MCF 10A (cell line): ENCODE measurements at regions not wholly inside any gene's neighbourhood (a gene's known extent, or its start where the extent isn't known, plus 50 kb on each side); places are given as distances from the start of the nearest gene placed in this dataset.

Experiments used
- BruUV-seq: library from RNA; stranded (reverse); fragments of 400-500 nt; replicated peaks from 2 replicates; lab custom pipeline; 2021; lab: Mats Ljungman, UMichigan
- CTCF ChIA-PET: fragments of 300-600 bp; sonication (Branson Sonifier 250); formaldehyde crosslinking; extraction: SDS; loops from one replicate; lab custom pipeline; 2021; ENCODE audit warnings: antibody characterized with exemption, inconsistent platforms; lab: Yijun Ruan, JAX
- POLR2A ChIA-PET: fragments of 300-600, 350-650 bp; sonication (Branson Sonifier 250); formaldehyde crosslinking; extraction: SDS; loops from one replicate; lab custom pipeline; 2020; ENCODE audit warnings: antibody characterized with exemption, inconsistent platforms; lab: Yijun Ruan, JAX
- DNase-seq: peaks from one replicate; pipeline ENCODE4 v3.0.0-alpha.2; 2018; ENCODE audit not compliant: unreplicated experiment
- H3K27ac Mint-ChIP-seq: one replicate; pipeline ENCODE4 v1.8.0; 2022; ENCODE audit warnings: mild to moderate bottlenecking, low read depth, mixed read lengths; ENCODE audit not compliant: unreplicated experiment
- H3K27me3 Mint-ChIP-seq: one replicate; pipeline ENCODE4 v1.8.0; 2022; ENCODE audit warnings: mixed read lengths; ENCODE audit not compliant: insufficient read depth, unreplicated experiment
- H3K36me3 Mint-ChIP-seq: one replicate; pipeline ENCODE4 v1.8.0; 2022; ENCODE audit warnings: mild to moderate bottlenecking, moderate library complexity, mixed read lengths; ENCODE audit not compliant: insufficient read depth, unreplicated experiment
- H3K4me1 Mint-ChIP-seq: one replicate; pipeline ENCODE4 v1.8.0; 2022; ENCODE audit warnings: mixed read lengths; ENCODE audit not compliant: insufficient read depth, unreplicated experiment
- H3K4me3 Mint-ChIP-seq: one replicate; pipeline ENCODE4 v1.8.0; 2022; ENCODE audit warnings: mild to moderate bottlenecking, moderate library complexity, mixed read lengths; ENCODE audit not compliant: unreplicated experiment
- H3K9me3 Mint-ChIP-seq: one replicate; pipeline ENCODE4 v1.8.0; 2022; ENCODE audit warnings: mixed read lengths; ENCODE audit not compliant: unreplicated experiment
- intact Hi-C: fragments of 100-400 bp; cut with micrococcal nuclease; formaldehyde crosslinking; loops from 2 replicates; pipeline ENCODE4 v1.14.1; 2022
- TF ChIP-seq, protein P1 (sequence below): fragments of 200-600 bp; IDR thresholded peaks from one replicate; pipeline ENCODE4 v1.8.0; 2022; ENCODE audit warnings: antibody characterized with exemption, mild to moderate bottlenecking; ENCODE audit not compliant: unreplicated experiment

DNA sequence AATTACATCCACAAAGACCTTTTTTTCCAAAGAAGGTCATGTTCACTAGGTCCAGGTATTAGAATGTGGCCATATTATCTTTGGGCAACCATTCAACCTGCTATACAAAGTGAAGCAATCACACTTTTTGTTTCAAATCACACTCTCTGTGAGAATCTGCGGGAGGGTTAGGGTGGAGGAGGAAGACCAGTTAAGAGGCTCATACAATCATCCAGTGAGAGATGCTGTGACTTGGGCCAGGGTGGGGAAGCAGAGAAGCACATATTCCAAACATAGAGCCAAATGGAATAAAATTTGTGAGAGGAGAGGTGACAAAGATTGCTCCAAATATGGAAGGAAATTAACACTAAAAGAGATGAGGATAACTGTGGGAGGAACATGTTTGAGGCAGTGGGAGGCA is 351.6 kb downstream of the CYRIA start:
- no peak overlapping the region for H3K4me3 Mint-ChIP-seq
- H3K4me1 Mint-ChIP-seq: peaks cover 5% of the 10 kb centered on the region
- peaks cover 7% of the 10 kb centered on the region for H3K9me3 Mint-ChIP-seq
- intact Hi-C loops: no loop called here
- no TSS peak for BruUV-seq
- no peaks in the 10 kb centered on the region for H3K27me3 Mint-ChIP-seq
- no peaks in the 10 kb centered on the region for H3K36me3 Mint-ChIP-seq
- TF ChIP-seq, protein P1, sequence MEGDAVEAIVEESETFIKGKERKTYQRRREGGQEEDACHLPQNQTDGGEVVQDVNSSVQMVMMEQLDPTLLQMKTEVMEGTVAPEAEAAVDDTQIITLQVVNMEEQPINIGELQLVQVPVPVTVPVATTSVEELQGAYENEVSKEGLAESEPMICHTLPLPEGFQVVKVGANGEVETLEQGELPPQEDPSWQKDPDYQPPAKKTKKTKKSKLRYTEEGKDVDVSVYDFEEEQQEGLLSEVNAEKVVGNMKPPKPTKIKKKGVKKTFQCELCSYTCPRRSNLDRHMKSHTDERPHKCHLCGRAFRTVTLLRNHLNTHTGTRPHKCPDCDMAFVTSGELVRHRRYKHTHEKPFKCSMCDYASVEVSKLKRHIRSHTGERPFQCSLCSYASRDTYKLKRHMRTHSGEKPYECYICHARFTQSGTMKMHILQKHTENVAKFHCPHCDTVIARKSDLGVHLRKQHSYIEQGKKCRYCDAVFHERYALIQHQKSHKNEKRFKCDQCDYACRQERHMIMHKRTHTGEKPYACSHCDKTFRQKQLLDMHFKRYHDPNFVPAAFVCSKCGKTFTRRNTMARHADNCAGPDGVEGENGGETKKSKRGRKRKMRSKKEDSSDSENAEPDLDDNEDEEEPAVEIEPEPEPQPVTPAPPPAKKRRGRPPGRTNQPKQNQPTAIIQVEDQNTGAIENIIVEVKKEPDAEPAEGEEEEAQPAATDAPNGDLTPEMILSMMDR: no peak
- ChIA-PET POLR2A (no interaction called here), CTCF (no interaction called here)
- H3K27ac Mint-ChIP-seq: no peak overlapping the region
- no peak for DNase-seq

DNA sequence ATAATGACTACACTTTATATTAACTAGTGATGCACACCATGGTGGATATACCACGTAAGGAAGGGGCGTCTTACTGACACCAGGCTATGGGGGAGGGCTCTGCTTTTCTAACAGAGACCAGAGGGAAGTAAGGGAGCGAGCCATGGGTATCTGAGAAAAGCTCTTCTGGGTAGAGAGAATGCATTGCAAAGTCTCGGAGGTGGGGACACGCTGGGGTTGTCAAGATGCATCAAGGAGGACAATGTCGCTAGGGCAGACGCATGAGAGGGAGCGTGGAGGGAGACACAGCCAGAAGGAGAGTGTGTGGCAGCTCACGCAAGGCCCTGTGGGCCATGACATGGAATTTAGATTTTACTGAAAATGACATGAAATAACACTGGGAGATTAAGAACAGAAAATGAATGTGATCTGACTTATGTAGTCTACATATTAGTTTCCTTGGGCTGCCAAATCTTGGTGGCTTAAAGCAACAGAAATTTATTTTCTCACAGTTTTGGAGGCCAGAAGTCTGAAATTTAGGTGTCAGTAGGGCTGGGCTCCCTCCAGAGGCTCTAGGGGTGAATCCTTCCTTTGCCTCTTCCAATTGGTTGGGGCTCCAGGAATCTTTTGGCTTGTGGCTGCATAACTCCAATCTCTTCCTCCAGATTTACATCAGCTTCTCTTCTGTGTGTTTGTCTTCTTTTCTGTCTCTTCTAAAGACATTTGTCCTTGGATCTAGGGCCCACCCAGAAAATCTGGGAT is 352.2 kb downstream of the CYRIA start:
- BruUV-seq: no TSS peak
- Mint-ChIP-seq H3K9me3 (peaks cover 7% of the 10 kb centered on the region), H3K4me1 (peaks cover 3% of the 10 kb centered on the region), H3K36me3 (no peaks in the 10 kb centered on the region), H3K4me3 (no peak overlapping the region), H3K27ac (no peak overlapping the region), H3K27me3 (no peaks in the 10 kb centered on the region)
- CTCF ChIA-PET: interaction anchor here (0.5 to 0.6 kb wide), 2 partner anchors 215 to 736 kb away, joined by 3 to 5 read pairs; no protein-coding TSS in a partner anchor
- TF ChIP-seq, protein P1: no peak
- intact Hi-C loops: no loop called here
- DNase-seq: no peak
- POLR2A ChIA-PET: interaction anchor here (0.6 kb wide), 1 partner anchor 13 kb away, joined by 3 read pairs; no protein-coding TSS in a partner anchor

GRCh38 chr2:16312771-16313170 is 352.9 kb downstream of the CYRIA start:
- DNase-seq: no peak
- Mint-ChIP-seq H3K9me3 (peaks cover 7% of the 10 kb centered on the region), H3K36me3 (no peaks in the 10 kb centered on the region), H3K27me3 (no peaks in the 10 kb centered on the region), H3K4me1 (no peaks in the 10 kb centered on the region), H3K4me3 (no peak overlapping the region), H3K27ac (no peak overlapping the region)
- BruUV-seq: no TSS peak
- intact Hi-C loops: no loop called here
- TF ChIP-seq, protein P1: no peak
- CTCF ChIA-PET: interaction anchor here (0.6 to 0.7 kb wide), 2 partner anchors 15 to 735 kb away, joined by 3 to 5 read pairs; no protein-coding TSS in a partner anchor
- POLR2A ChIA-PET: interaction anchor here (0.6 to 1.4 kb wide), 2 partner anchors 11 to 14 kb away, joined by 3 read pairs; no protein-coding TSS in a partner anchor
